GM18499 (cell line): ENCODE measurements at regions not wholly inside any gene's neighbourhood (a gene's known extent, or its start where the extent isn't known, plus 50 kb on each side); places are given as distances from the start of the nearest gene placed in this dataset.

Experiments
- ATAC-seq: cut with Tn5 transposase; IDR thresholded peaks from one replicate; pipeline ENCODE4 v1.9.1; 2021; ENCODE audit warnings: moderate number of reproducible peaks; ENCODE audit not compliant: insufficient read depth, unreplicated experiment

GRCh38 chr2:133908171-133908570 is 339.9 kb upstream of the NCKAP5 start:
- ATAC-seq: no peak

DNA sequence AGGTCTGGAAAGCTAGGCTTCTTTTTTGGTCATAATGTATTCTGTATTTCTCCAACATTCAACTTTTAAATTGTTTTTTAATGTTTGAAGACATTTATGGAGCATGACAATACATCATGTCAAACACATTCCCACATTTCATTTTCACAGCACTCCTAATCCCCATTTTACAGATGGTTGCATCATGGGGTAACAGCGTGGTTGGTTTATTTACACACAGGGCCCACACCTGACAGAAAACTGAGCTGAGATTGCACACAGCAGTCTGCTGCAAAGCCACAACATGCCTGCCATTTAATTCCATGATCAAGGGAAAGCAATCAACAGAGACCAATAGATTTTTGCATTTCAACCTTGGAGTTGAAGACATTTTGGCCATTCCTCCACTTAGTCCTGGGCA is 335.7 kb upstream of the MGAT5 start:
- no peak for ATAC-seq

DNA sequence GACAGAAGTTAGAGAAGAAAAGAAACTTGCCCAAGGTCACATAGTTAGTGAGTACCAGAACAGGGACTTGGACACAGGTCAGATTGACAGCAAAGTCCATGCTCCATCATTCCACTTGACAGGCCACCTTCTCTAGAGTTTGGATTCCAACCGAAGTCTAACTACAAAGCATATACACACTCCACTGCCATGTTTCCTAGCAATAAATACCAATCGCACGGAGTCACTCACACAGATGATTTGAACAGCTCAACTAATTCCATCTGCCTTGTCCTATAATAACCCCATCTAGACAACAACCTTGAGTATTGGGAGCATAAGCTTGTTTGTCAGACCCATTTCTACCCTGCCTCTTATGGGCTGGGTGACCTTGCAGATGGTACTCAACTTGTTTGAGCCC is 334.6 kb upstream of the MGAT5 start:
- no peak for ATAC-seq

DNA sequence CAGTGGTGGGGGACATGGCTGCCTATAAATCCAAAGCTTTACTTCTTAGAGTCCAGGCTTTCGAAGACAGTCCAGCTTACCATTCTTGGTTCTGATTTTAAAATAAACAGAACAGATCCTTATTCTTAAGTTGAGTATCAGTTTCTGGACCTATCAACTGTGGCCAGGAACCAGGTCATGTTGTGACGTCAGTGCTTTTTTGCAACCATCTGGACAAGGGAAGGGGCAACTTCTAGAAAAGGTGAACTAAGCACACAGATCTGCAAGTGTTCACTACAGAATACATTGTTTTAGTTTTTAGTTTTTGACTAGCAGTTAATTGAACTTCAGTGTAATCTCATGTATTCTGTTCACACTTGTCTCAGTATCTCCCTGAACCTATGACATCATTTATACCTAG is 326.0 kb upstream of the MGAT5 start:
- no peak for ATAC-seq

- ATAC-seq: no peak
These were observed 317.8 kb upstream of the MGAT5 start for GRCh38 chr2:133936096-133936495.

DNA sequence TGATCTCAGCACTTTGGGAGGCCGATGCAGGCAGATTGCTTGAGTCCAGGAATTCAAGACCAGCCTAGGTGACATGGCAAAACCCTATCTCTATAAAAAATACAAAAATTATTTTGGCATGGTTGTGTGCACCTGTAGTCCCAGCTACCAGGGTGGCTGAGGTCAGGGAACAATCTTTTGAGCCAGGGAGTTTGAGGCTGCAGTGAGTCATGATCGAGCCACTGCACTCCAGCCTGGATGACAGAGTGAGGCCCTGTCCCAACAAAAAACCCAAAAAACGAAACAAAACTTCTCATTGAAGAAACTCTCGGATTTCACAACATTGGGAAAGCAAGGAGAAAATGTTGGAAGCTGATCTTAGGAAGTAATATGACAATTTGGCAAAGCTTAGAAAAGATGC is 317.3 kb upstream of the MGAT5 start:
- no peak for ATAC-seq

GRCh38 chr2:133937669-133938068 is 316.2 kb upstream of the MGAT5 start:
- no peak for ATAC-seq

- ATAC-seq: no peak
These were observed 313.7 kb upstream of the MGAT5 start for GRCh38 chr2:133940134-133940533.

DNA sequence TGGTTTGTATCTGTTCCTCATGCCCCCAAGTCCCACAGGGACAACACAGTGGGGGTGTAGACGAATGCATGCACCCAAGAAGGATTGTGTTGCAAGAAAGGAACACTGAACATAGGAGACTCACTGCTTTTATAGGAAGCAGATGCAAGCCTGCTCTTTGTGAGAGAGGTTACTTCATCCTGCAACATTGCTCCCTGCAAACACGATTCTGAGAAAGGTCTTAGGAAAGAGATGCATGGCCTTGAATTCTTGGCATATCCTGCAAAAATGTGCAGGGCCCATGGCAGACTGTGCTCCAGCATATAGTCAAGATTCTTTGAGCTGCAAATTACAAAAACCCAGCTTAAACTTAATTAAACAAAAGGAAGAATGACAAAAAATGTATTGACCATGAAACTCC is 312.2 kb upstream of the MGAT5 start:
- no peak for ATAC-seq

DNA sequence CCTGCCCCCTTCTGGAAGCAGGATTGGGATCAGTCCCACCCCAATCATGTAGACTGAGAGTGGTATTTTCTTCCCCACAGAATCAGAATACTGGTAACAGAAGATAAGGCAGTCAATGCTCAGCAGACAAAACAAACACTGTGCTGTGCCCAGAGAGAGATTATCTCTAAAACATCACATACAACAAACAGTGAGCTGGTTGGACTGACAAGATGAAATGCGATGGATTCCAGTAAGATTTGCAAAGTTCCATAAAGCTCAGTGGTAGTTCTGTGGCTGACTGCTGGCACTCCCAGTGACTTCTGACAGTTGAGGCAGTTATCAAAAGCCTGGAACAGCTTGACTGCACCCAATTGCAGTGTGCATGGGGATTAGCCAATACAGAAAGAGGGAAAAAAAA is 311.5 kb upstream of the MGAT5 start:
- ATAC-seq: no peak

DNA sequence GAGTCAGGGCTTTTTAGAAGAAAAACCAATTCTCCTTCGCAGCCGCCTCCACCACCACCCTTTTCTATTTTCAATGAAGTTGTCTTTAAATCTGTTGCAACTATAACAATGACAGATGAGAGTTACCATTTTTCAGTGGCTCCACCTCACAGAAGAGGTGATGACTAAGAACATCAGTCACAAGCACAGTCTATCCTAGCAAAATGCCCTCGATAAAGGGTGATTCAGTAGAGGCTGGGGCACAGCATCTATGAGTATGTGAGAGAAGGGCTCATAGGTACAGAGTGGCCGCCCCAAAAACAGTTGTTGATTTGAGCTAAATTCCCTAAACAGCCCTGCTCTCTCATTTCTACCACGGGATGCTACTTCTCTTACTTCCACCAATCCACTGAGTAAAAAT is 310.8 kb upstream of the MGAT5 start:
- no peak for ATAC-seq

- ATAC-seq: no peak
These were observed 308.8 kb upstream of the MGAT5 start for GRCh38 chr2:133945089-133945488.

DNA sequence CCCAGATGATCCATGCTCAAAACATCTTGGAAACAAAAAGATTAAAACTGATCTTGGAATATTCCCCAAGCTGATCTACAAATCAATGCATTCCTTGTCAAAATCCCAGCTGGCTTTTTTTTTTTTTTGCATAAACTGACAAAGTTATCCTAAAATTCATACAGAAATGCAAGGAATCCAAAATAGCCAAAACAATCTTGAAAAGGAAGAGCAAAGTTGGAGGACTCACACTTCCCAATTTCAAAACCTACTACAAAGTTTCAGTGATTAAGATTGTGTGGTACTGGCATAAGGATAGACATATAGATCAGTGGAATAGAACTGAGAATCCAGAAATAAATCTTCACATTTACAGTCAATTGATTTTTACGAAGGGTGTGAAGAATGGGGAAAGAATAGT is 306.8 kb upstream of the MGAT5 start:
- ATAC-seq: no peak

GRCh38 chr2:133948610-133949290 is 305.1 kb upstream of the MGAT5 start:
- no peak for ATAC-seq

- no peak for ATAC-seq
These were observed 304.3 kb upstream of the MGAT5 start for GRCh38 chr2:133949595-133949994.

DNA sequence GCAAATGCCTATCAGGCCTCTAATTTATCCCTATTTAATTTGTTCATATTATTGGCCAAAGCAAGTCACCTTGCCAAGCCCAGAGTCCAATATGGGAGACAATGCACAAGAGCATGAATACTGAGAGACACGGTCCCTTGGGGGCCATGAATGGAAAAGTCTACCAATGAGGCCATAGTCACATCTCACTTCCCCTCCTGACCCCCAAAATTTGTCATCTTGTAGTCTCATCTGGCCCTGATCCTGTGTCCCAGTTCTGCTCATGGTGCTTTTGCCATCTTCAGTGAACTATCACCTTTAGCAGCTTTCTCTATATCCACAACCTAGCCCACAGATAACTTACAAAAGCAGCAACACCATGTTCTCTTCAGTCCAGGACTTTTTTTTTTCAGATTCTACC is 302.7 kb upstream of the MGAT5 start:
- no peak for ATAC-seq

DNA sequence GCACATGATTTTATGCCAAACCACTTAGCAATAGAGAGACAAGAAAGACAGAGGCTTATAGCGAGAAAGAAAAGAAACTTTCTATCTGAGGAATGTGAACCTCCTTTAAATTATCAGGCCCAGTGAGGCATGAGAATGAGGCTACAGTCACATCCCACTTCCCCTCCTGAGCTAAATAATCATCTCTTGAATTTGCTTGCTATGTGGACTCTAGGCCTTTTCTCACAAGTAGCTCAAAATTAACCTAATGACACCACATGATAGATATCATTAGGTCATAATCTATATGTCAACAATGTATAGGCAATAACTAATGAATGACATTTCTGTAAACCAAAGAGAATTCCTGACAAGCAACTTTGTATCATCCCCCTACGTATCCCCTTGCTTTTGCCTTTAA is 301.5 kb upstream of the MGAT5 start:
- ATAC-seq: no peak

- ATAC-seq: no peak
These were observed 301.0 kb upstream of the MGAT5 start for GRCh38 chr2:133952896-133953295.

- no peak for ATAC-seq
These were observed 300.3 kb upstream of the MGAT5 start for GRCh38 chr2:133953524-133953923.

GRCh38 chr2:133954636-133955035 is 299.2 kb upstream of the MGAT5 start:
- ATAC-seq: no peak

DNA sequence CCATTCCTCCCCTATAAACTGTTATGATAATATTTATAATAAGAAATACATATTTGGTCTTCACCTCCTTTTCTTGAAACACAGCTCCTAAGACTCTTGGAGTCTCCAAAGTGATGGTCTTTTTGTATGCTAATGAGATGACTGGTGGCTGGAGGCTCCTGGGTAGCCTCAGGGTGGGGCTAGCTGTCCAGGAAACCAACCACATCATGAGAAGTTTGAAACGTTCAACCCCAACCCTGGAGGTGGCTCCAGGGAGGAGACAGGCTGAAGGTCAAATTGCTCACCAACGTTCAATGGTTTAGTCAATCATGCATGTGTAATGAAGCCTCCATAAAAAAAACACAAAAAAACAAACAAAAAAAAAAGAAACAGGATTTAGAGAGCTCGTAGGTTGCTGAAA is 298.7 kb upstream of the MGAT5 start:
- ATAC-seq: no peak

DNA sequence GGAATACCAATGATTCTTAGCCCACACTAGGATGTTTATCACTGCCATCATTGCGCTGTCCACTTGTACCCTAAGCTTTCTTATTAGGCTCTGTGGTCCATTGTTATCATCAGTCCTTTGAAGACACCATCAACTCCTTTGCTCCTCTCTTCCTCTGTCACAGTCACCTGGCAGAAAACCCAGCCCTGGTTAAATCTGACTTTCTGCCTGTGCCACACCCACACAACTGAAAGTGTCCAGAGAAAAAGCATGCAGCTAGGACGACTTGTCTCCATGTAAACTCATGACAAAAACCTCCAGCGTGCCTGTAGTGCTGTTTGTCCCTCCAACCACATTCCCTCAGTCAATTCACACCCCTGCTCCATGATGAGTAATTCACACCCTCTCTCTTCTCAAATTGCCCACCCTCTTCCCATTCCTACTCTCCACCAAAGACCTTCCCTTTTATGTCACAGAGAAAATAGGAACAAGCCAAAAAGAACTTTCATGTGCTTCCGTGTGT is 297.4 kb upstream of the MGAT5 start:
- ATAC-seq: no peak
